ENCODE measurements at regions not wholly inside any gene's neighbourhood (a gene's known extent, or its start where the extent isn't known, plus 50 kb on each side); places are given as distances from the start of the nearest gene placed in this dataset.

GRCh38 chr1:102047724-102048123 lies 51.0 kb upstream of the OLFM3 start:
- H3K4me1 ChIP-seq = no peaks in the 10 kb centered on the region
- no peak overlapping the region for H3K4me3 ChIP-seq
- DNase-seq = no peak
- H3K36me3 ChIP-seq = no peaks in the 10 kb centered on the region
- no peaks in the 10 kb centered on the region for H3K9me3 ChIP-seq (replicated peaks)
- H3K27ac ChIP-seq (replicated peaks) = no peak overlapping the region
- intact Hi-C loops (cut with micrococcal nuclease) = no loop called here
- no peak for TF ChIP-seq CTCF (IDR thresholded peaks at IDR 0.05; ENCODE audit: borderline replicate concordance)
- no peaks in the 10 kb centered on the region for H3K27me3 ChIP-seq (ENCODE audit: low read depth)

Data from left ventricle myocardium inferior (tissue), 1 donor.